PC-3 (cell line): ENCODE measurements at regions not wholly inside any gene's neighbourhood (a gene's known extent, or its start where the extent isn't known, plus 50 kb on each side); places are given as distances from the start of the nearest gene placed in this dataset.

Experiments used
- ATAC-seq: fragments of 200-7000 bp; cut with Tn5 transposase; 2 replicates; pipeline ENCODE4 v1.9.1; 2020; ENCODE audit warnings: mild to moderate bottlenecking, moderate library complexity
- BruUV-seq: library from RNA; stranded (reverse); fragments of 400-500 nt; replicated peaks from 2 replicates; lab custom pipeline; 2021; lab: Mats Ljungman, UMichigan
- CTCF ChIA-PET: fragments of 300-600 bp; sonication (Branson Sonifier 250); formaldehyde crosslinking; loops from one replicate; lab custom pipeline; 2022; ENCODE audit warnings: antibody characterized with exemption; lab: Charles Lee
- POLR2A ChIA-PET: fragments of 300-600 bp; sonication (Branson Sonifier 250); formaldehyde crosslinking; loops from one replicate; lab custom pipeline; 2022; ENCODE audit warnings: antibody characterized with exemption; ENCODE audit not compliant: unreplicated experiment; lab: Charles Lee
- DNase-seq: peaks from one replicate; pipeline ENCODE4 v3.0.0-alpha.2; 2015
- H2AFZ ChIP-seq: fragments of 300-600 bp; sonication (generic); 2 replicates; pipeline ENCODE4 v1.6.0; 2016; ENCODE audit warnings: antibody characterized with exemption, low read length
- H3F3A ChIP-seq: fragments of 300-600 bp; sonication (generic); one replicate; pipeline ENCODE4 v1.6.0; 2017; ENCODE audit warnings: antibody characterized with exemption, low read length, control low read depth, mild to moderate bottlenecking; ENCODE audit not compliant: unreplicated experiment
- H3K27ac ChIP-seq: fragments of 300-600 bp; sonication (generic); 2 replicates; pipeline ENCODE4 v1.5.1; 2016; ENCODE audit warnings: mild to moderate bottlenecking, low read length
- H3K27me3 ChIP-seq: fragments of 300-600 bp; sonication (generic); 2 replicates; pipeline ENCODE4 v1.6.1; 2016; ENCODE audit warnings: low read length, mixed read lengths
- H3K36me3 ChIP-seq: fragments of 300-600 bp; sonication (generic); 2 replicates; pipeline ENCODE4 v1.6.1; 2016; ENCODE audit warnings: low read depth, mixed run types, low read length, mixed read lengths
- H3K4me1 ChIP-seq: fragments of 300-600 bp; sonication (generic); 2 replicates; pipeline ENCODE4 v1.5.1; 2016; ENCODE audit warnings: low read length; ENCODE audit not compliant: insufficient read depth
- H3K4me2 ChIP-seq: fragments of 300-600 bp; sonication (generic); 2 replicates; pipeline ENCODE4 v1.6.0; 2016; ENCODE audit warnings: low read length
- H3K4me3 ChIP-seq: fragments of 300-600 bp; sonication (generic); 2 replicates; pipeline ENCODE4 v1.5.1; 2016; ENCODE audit warnings: mild to moderate bottlenecking, low read length, mixed read lengths
- H3K79me2 ChIP-seq: fragments of 300-600 bp; sonication (generic); 2 replicates; pipeline ENCODE4 v1.6.1; 2017; ENCODE audit warnings: low read length, mixed read lengths
- H3K9ac ChIP-seq: fragments of 300-600 bp; sonication (generic); 2 replicates; pipeline ENCODE4 v1.6.0; 2016; ENCODE audit warnings: mild to moderate bottlenecking, low read length
- H3K9me2 ChIP-seq: fragments of 300-600 bp; sonication (generic); replicated peaks from 2 replicates; pipeline ENCODE4 v1.6.1; 2016; ENCODE audit warnings: mixed run types, low read length, mixed read lengths
- H3K9me3 ChIP-seq: fragments of 300-600 bp; sonication (generic); 2 replicates; pipeline ENCODE4 v1.6.1; 2016; ENCODE audit warnings: low read length, mixed read lengths
- H4K20me1 ChIP-seq: fragments of 300-600 bp; sonication (generic); 2 replicates; pipeline ENCODE4 v1.6.1; 2016; ENCODE audit warnings: low read length, mixed read lengths
- EZH2 ChIP-seq: fragments of 300-600 bp; sonication (generic); IDR thresholded peaks from one replicate; pipeline ENCODE4 v1.6.1; 2017; ENCODE audit warnings: antibody characterized with exemption, mild to moderate bottlenecking, low read length; ENCODE audit not compliant: unreplicated experiment
- EZH2phosphoT487 ChIP-seq: fragments of 300-600 bp; sonication (generic); IDR thresholded peaks from 2 replicates; pipeline ENCODE4 v1.6.1; 2018; ENCODE audit warnings: mild to moderate bottlenecking, antibody characterized with exemption, low read length, borderline replicate concordance
- intact Hi-C: fragments of 100-400 bp; cut with micrococcal nuclease; formaldehyde crosslinking; loops from 2 replicates; pipeline ENCODE4 v1.9.0; 2023
- TF ChIP-seq, protein P1 (sequence below): fragments of 300-600 bp; sonication (generic); conservative IDR thresholded peaks from 2 replicates; pipeline ENCODE4 v1.5.1; 2017; ENCODE audit warnings: antibody characterized with exemption, low read depth, mild to moderate bottlenecking, low read length

DNA sequence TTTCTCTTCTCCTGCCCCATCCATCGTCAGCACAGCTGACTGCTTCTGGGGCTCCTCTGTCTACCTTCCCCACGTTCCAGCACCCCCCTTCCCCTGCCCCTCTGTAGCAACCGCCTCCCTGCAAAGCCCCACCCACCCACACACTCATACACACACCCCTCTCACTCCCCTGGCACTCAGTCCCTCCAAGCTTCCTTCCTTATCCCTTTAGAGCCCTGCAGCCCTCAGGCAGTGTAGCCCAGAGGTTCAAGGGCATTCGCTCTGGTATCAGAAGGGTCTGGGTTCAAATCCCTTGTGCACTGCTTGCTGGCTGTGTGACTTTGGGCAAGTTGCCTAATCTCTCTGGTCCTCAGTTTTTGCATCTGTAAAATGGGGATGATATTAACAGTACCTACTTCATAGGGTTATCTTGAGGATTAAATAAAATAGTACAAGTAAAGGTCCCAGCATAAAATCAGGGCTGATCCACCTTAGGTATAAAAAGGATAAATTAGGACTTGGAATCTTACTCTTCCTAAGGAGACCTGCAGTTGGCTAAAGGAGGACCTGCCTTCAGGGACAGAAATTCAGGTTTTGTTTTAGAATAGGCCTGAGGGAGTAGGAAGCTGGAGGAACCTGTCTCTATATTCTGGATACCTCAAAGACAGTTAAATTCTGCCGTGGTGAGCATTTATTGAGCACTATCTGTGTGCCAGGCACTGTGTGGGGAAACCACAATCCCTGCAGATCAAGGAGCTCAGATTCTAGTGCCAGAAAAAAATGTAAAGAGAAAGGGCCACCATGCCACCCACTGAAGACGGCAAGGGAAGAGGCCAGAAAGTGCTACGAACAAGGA is 94.1 kb downstream of the SNX5 start:
- Histone ChIP-seq H2AFZ (peak overlapping the region; percentile 45; the same call in 1 of the 2 replicates), H3K36me3 (no peaks in the 10 kb centered on the region), H3K27me3 (peaks cover 6% of the 10 kb centered on the region), H3K9ac (no peak overlapping the region), H3F3A (no peaks in the 10 kb centered on the region), H3K4me3 (no peak overlapping the region), H3K9me2 (no peaks in the 10 kb centered on the region), H3K27ac (no peak overlapping the region), H4K20me1 (no peaks in the 10 kb centered on the region), H3K4me1 (peaks cover 17% of the 10 kb centered on the region), H3K4me2 (peak overlapping the region; percentile 31), H3K9me3 (no peaks in the 10 kb centered on the region), H3K79me2 (no peaks in the 10 kb centered on the region)
- ChIA-PET POLR2A (no interaction called here), CTCF (interaction anchor here (0.5 to 1.0 kb wide), 3 partner anchors 183 to 402 kb away, joined by 3 to 5 read pairs (median 3); no protein-coding TSS in a partner anchor)
- no TSS peak for BruUV-seq
- ATAC-seq (peak; percentile 72), DNase-seq (no peak)
- intact Hi-C loops = no loop called here
- TF ChIP-seq EZH2phosphoT487 (no peak), EZH2 (no peak)
- TF ChIP-seq, protein P1, sequence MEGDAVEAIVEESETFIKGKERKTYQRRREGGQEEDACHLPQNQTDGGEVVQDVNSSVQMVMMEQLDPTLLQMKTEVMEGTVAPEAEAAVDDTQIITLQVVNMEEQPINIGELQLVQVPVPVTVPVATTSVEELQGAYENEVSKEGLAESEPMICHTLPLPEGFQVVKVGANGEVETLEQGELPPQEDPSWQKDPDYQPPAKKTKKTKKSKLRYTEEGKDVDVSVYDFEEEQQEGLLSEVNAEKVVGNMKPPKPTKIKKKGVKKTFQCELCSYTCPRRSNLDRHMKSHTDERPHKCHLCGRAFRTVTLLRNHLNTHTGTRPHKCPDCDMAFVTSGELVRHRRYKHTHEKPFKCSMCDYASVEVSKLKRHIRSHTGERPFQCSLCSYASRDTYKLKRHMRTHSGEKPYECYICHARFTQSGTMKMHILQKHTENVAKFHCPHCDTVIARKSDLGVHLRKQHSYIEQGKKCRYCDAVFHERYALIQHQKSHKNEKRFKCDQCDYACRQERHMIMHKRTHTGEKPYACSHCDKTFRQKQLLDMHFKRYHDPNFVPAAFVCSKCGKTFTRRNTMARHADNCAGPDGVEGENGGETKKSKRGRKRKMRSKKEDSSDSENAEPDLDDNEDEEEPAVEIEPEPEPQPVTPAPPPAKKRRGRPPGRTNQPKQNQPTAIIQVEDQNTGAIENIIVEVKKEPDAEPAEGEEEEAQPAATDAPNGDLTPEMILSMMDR = no peak

GRCh38 chr20:17873410-17874270 is 95.0 kb downstream of the SNX5 start:
- Histone ChIP-seq H4K20me1 (no peaks in the 10 kb centered on the region), H3F3A (no peaks in the 10 kb centered on the region), H3K79me2 (no peaks in the 10 kb centered on the region), H3K27ac (no peak overlapping the region), H3K4me2 (peak overlapping the region; percentile 30), H3K36me3 (no peaks in the 10 kb centered on the region), H3K4me1 (peaks cover 17% of the 10 kb centered on the region), H3K9me2 (no peaks in the 10 kb centered on the region), H3K9ac (no peak overlapping the region), H3K9me3 (no peaks in the 10 kb centered on the region), H3K4me3 (no peak overlapping the region), H2AFZ (peak overlapping the region; percentile 39; the same call in 1 of the 2 replicates), H3K27me3 (peaks cover 13% of the 10 kb centered on the region)
- ChIA-PET CTCF (interaction anchor here (0.5 to 1.0 kb wide), 4 partner anchors 16 to 403 kb away, joined by 3 to 5 read pairs (median 3); no protein-coding TSS in a partner anchor), POLR2A (interaction anchor here (0.5 to 0.6 kb wide), 2 partner anchors 24 to 191 kb away, joined by 3 to 12 read pairs; no protein-coding TSS in a partner anchor)
- intact Hi-C loops = no loop called here
- BruUV-seq = TSS peak; percentile 46
- TF ChIP-seq EZH2phosphoT487 (no peak), EZH2 (no peak)
- TF ChIP-seq, protein P1 = no peak
- ATAC-seq (peak; percentile 72), DNase-seq (peak; percentile 65)
